Endothelial cell of umbilical vein (primary cell): ENCODE measurements at regions not wholly inside any gene's neighbourhood (a gene's known extent, or its start where the extent isn't known, plus 50 kb on each side); places are given as distances from the start of the nearest gene placed in this dataset.

Source experiments
- BruUV-seq: library from RNA; stranded (reverse); fragments of 400-500 nt; replicated peaks from 2 replicates; lab custom pipeline; 2021; lab: Mats Ljungman, UMichigan
- CTCF ChIA-PET: fragments of 300-600, 350-600 bp; sonication (Branson Sonifier 250); formaldehyde crosslinking; loops from one replicate; lab custom pipeline; 2021; ENCODE audit warnings: antibody characterized with exemption, inconsistent platforms; lab: Charles Lee
- POLR2A ChIA-PET: fragments of 300-600, 350-600 bp; sonication (Branson Sonifier 250); formaldehyde crosslinking; loops from one replicate; lab custom pipeline; 2021; ENCODE audit warnings: antibody characterized with exemption, inconsistent platforms; lab: Charles Lee
- DNase-seq: peaks from one replicate; pipeline ENCODE4 v3.0.0-alpha.2; 2011; ENCODE audit warnings: low read depth, low spot score
- FAIRE-seq: peaks from 2 replicates; lab custom pipeline; 2011; peaks lifted over from hg19 to GRCh38; lab: Jason Lieb, UNC
- H2AFZ ChIP-seq: 2 replicates; pipeline ENCODE4 v1.6.0; 2012; ENCODE audit warnings: low read depth, low read length, control low read depth, inconsistent platforms
- H3K27ac ChIP-seq: 2 replicates; pipeline ENCODE4 v1.5.1; 2011; ENCODE audit warnings: low read depth, mild to moderate bottlenecking, control low read depth, low read length, moderate library complexity; ENCODE audit not compliant: insufficient read depth
- H3K27me3 ChIP-seq, 2 experiments: 2 replicates each; pipeline versions ENCODE4 v1.6.0 to v1.6.1; 2011; ENCODE audit warnings: low read length in 2 of 2, mixed read lengths in 1 of 2; ENCODE audit not compliant: control insufficient read depth in 2 of 2, insufficient read depth in 2 of 2
- H3K36me3 ChIP-seq, 2 experiments: 2 replicates in 1 of 2; 3 replicates in 1 of 2; pipeline ENCODE4 v1.5.1; 2011; ENCODE audit warnings: low read length in 2 of 2, mild to moderate bottlenecking in 1 of 2, moderate library complexity in 1 of 2; ENCODE audit not compliant: control insufficient read depth in 2 of 2, insufficient read depth in 2 of 2; ENCODE audit errors: extremely low read depth in 1 of 2
- H3K4me1 ChIP-seq: 3 replicates; pipeline ENCODE4 v1.5.1; 2011; ENCODE audit warnings: mild to moderate bottlenecking, low read length; ENCODE audit not compliant: control insufficient read depth, insufficient read depth; ENCODE audit errors: extremely low read depth
- H3K4me2 ChIP-seq: 2 replicates; pipeline ENCODE4 v1.6.1; 2011; ENCODE audit warnings: low read length, control low read depth, mixed read lengths; ENCODE audit not compliant: insufficient read depth
- H3K4me3 ChIP-seq, 3 experiments: fragments of 200-600 bp in 1 of 3; sonication (generic), shearing (Covaris generic) in 1 of 3; replicated peaks in 1 of 3; 2 replicates each; pipeline ENCODE4 v1.5.1; 2011 to 2016; ENCODE audit warnings: control low read depth in 3 of 3, low read length in 3 of 3, mild to moderate bottlenecking in 2 of 3, inconsistent platforms in 1 of 3, low read depth in 1 of 3, moderate library complexity in 1 of 3; ENCODE audit not compliant: insufficient read depth in 1 of 3
- H3K79me2 ChIP-seq: 2 replicates; pipeline ENCODE4 v1.6.0; 2012; ENCODE audit warnings: low read length, inconsistent platforms; ENCODE audit not compliant: control insufficient read depth, insufficient read depth
- H3K9ac ChIP-seq: replicated peaks from 2 replicates; pipeline ENCODE3; 2011; ENCODE audit warnings: low read length, control low read depth; ENCODE audit not compliant: insufficient read depth; ENCODE audit errors: extremely low read depth
- H3K9me1 ChIP-seq: replicated peaks from 3 replicates; pipeline ENCODE4 v1.6.0; 2011; ENCODE audit warnings: mild to moderate bottlenecking, low read length; ENCODE audit not compliant: control insufficient read depth, insufficient read depth; ENCODE audit errors: extremely low read depth
- H3K9me3 ChIP-seq: replicated peaks from 2 replicates; pipeline ENCODE4 v1.5.1; 2012; ENCODE audit warnings: low read length, inconsistent platforms; ENCODE audit not compliant: control insufficient read depth, insufficient read depth
- H4K20me1 ChIP-seq: replicated peaks from 2 replicates; pipeline ENCODE3; 2011; ENCODE audit warnings: mild to moderate bottlenecking, low read length; ENCODE audit not compliant: control insufficient read depth, insufficient read depth; ENCODE audit errors: extremely low read depth
- EZH2 ChIP-seq: IDR thresholded peaks from 2 replicates; pipeline ENCODE4 v1.6.1; 2012; ENCODE audit warnings: borderline replicate concordance, low read depth, mild to moderate bottlenecking, moderate library complexity, low read length, inconsistent platforms; ENCODE audit not compliant: severe bottlenecking
- FOS ChIP-seq: IDR thresholded peaks from 2 replicates; pipeline ENCODE4 v1.6.1; 2011; ENCODE audit warnings: mild to moderate bottlenecking, low read length, moderate library complexity, borderline replicate concordance; ENCODE audit not compliant: insufficient read depth
- GATA2 ChIP-seq: IDR thresholded peaks from 2 replicates; pipeline ENCODE4 v1.7.0; 2011; ENCODE audit warnings: low read depth, mild to moderate bottlenecking, moderate library complexity, mixed read lengths, low read length; ENCODE audit not compliant: insufficient read length, insufficient read depth
- JUN ChIP-seq: IDR thresholded peaks from 2 replicates; pipeline ENCODE4 v1.6.1; 2011; ENCODE audit warnings: borderline replicate concordance, low read depth; ENCODE audit not compliant: insufficient read length, insufficient read depth
- MYC ChIP-seq: IDR thresholded peaks from one replicate; pipeline ENCODE4 v1.6.1; 2011; ENCODE audit warnings: mild to moderate bottlenecking, low read depth, low read length
- POLR2A ChIP-seq: IDR thresholded peaks from 2 replicates; pipeline ENCODE4 v1.6.1; 2012; ENCODE audit warnings: low read depth, mild to moderate bottlenecking, control low read depth, low read length
- POLR2AphosphoS5 ChIP-seq: IDR thresholded peaks from 2 replicates; pipeline ENCODE4 v1.6.1; 2012; ENCODE audit warnings: low read depth, mild to moderate bottlenecking, control low read depth, low read length, moderate library complexity; ENCODE audit not compliant: insufficient read depth
- dilution Hi-C: fragments of 300-500 bp; cut with MboI; formaldehyde crosslinking; loops from one replicate; pipeline ENCODE4 v1.15.0; 2019; ENCODE audit warnings: low sequenced_read_pairs; ENCODE audit not compliant: extremely low pct_ligation_motif_present
- intact Hi-C: fragments of 100-400 bp; cut with micrococcal nuclease; formaldehyde crosslinking; loops from one replicate; pipeline ENCODE4 v1.10.0; 2022
- TF ChIP-seq, protein P1 (sequence below), 2 donors: IDR thresholded peaks; 1 replicate in 1 of 2; 2 replicates in 1 of 2; pipeline ENCODE4 v1.5.1; 2011; ENCODE audit warnings: low read length in 2 of 2, mild to moderate bottlenecking in 2 of 2, moderate library complexity in 2 of 2, control low read depth in 1 of 2, inconsistent platforms in 1 of 2, low read depth in 1 of 2; ENCODE audit not compliant: insufficient read depth in 1 of 2; ENCODE audit errors: extremely low read depth in 1 of 2
- TF ChIP-seq, protein P2 (sequence below): IDR thresholded peaks from 2 replicates; pipeline ENCODE4 v1.6.1; 2011; ENCODE audit not compliant: insufficient read depth, insufficient read length

DNA sequence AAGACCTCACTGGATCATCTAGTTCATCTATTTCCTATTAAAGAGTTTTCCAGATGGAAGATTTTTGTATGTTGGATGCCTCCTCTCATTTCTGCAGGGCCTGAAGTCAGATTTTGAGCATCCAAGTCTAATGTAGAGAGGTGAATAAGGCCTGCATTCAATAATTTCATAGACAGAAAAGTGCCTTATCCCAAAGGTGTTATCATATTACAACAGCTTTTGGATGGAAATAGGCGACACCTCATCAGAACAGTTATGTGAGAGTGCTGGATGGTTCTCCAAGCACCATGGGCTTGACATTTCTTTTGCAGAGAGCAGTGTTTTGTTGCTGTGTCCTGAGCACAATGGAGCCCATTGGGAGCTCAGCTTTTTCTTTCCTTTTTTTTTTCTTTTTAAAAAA, 162.4 kb upstream of the MEOX2 start:
- CTCF ChIA-PET = no interaction called here
- dilution Hi-C loops (no loop called here), intact Hi-C loops (no loop called here)
- H3K4me2 ChIP-seq = no peak overlapping the region
- H3K4me1 ChIP-seq = peaks cover 10% of the 10 kb centered on the region
- H2AFZ ChIP-seq = no peak overlapping the region
- H3K27me3 ChIP-seq = no peaks in the 10 kb centered on the region
- H4K20me1 ChIP-seq = no peaks in the 10 kb centered on the region
- no TSS peak for BruUV-seq
- POLR2A ChIA-PET = no interaction called here
- H3K79me2 ChIP-seq = no peaks in the 10 kb centered on the region
- no peaks in the 10 kb centered on the region for H3K36me3 ChIP-seq
- no peak overlapping the region for H3K4me3 ChIP-seq
- H3K9me3 ChIP-seq = no peaks in the 10 kb centered on the region
- H3K9ac ChIP-seq = no peak overlapping the region
- H3K9me1 ChIP-seq = no peaks in the 10 kb centered on the region
- no peak overlapping the region for H3K27ac ChIP-seq
- FAIRE-seq = no peak
- TF ChIP-seq POLR2AphosphoS5 = no peak
- TF ChIP-seq JUN = no peak
- TF ChIP-seq, protein P1, sequence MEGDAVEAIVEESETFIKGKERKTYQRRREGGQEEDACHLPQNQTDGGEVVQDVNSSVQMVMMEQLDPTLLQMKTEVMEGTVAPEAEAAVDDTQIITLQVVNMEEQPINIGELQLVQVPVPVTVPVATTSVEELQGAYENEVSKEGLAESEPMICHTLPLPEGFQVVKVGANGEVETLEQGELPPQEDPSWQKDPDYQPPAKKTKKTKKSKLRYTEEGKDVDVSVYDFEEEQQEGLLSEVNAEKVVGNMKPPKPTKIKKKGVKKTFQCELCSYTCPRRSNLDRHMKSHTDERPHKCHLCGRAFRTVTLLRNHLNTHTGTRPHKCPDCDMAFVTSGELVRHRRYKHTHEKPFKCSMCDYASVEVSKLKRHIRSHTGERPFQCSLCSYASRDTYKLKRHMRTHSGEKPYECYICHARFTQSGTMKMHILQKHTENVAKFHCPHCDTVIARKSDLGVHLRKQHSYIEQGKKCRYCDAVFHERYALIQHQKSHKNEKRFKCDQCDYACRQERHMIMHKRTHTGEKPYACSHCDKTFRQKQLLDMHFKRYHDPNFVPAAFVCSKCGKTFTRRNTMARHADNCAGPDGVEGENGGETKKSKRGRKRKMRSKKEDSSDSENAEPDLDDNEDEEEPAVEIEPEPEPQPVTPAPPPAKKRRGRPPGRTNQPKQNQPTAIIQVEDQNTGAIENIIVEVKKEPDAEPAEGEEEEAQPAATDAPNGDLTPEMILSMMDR (IDR thresholded peaks at IDR 0.05; ENCODE audit: extremely low read depth in 1 of 2, insufficient read depth in 1 of 2, low read depth in 1 of 2, low read length in 2 of 2) = no peak
- TF ChIP-seq FOS = no peak
- TF ChIP-seq EZH2 = no peak
- TF ChIP-seq GATA2 = no peak
- no peak for TF ChIP-seq MYC
- TF ChIP-seq, protein P2, sequence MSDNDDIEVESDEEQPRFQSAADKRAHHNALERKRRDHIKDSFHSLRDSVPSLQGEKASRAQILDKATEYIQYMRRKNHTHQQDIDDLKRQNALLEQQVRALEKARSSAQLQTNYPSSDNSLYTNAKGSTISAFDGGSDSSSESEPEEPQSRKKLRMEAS = no peak
- TF ChIP-seq POLR2A = no peak
- no peak for DNase-seq
